HEK293 (cell line): ENCODE measurements at regions not wholly inside any gene's neighbourhood (a gene's known extent, or its start where the extent isn't known, plus 50 kb on each side); places are given as distances from the start of the nearest gene placed in this dataset.

Experiments used
- CTCF ChIP-seq: fragments of 450-650 bp; formaldehyde crosslinking; IDR thresholded peaks from 2 replicates; pipeline ENCODE4 v1.5.1; 2016; ENCODE audit warnings: missing biosample characterization, missing genetic modification characterization
- ZFP3 ChIP-seq: fragments of 450-650 bp; formaldehyde crosslinking; IDR thresholded peaks from 2 replicates; pipeline ENCODE4 v1.5.1; 2016; ENCODE audit warnings: low read depth, missing biosample characterization, missing genetic modification characterization
- ZFP41 ChIP-seq: fragments of 450-650 bp; formaldehyde crosslinking; IDR thresholded peaks from 2 replicates; pipeline ENCODE4 v1.5.1; 2016; ENCODE audit warnings: missing biosample characterization, missing genetic modification characterization, borderline replicate concordance
- ZNF174 ChIP-seq: fragments of 450-650 bp; formaldehyde crosslinking; IDR thresholded peaks from 2 replicates; pipeline ENCODE4 v1.5.0; 2017; ENCODE audit warnings: missing biosample characterization, mild to moderate bottlenecking, missing genetic modification characterization
- ZNF394 ChIP-seq: fragments of 450-650 bp; formaldehyde crosslinking; IDR thresholded peaks from 2 replicates; pipeline ENCODE4 v1.5.1; 2016; ENCODE audit warnings: missing biosample characterization, missing genetic modification characterization, mild to moderate bottlenecking, moderate library complexity, borderline replicate concordance
- ZNF560 ChIP-seq: fragments of 450-650 bp; formaldehyde crosslinking; IDR thresholded peaks from 2 replicates; pipeline ENCODE4 v1.5.1; 2017; ENCODE audit warnings: missing biosample characterization, missing genetic modification characterization, borderline replicate concordance
- ZNF658 ChIP-seq: fragments of 450-650 bp; formaldehyde crosslinking; IDR thresholded peaks from 2 replicates; pipeline ENCODE4; 2016; ENCODE audit warnings: missing biosample characterization, missing genetic modification characterization
- TF ChIP-seq, protein P1 (sequence below): fragments of 450-650 bp; formaldehyde crosslinking; IDR thresholded peaks from 2 replicates; pipeline ENCODE4 v1.5.1; 2016; ENCODE audit warnings: missing biosample characterization, missing genetic modification characterization

DNA sequence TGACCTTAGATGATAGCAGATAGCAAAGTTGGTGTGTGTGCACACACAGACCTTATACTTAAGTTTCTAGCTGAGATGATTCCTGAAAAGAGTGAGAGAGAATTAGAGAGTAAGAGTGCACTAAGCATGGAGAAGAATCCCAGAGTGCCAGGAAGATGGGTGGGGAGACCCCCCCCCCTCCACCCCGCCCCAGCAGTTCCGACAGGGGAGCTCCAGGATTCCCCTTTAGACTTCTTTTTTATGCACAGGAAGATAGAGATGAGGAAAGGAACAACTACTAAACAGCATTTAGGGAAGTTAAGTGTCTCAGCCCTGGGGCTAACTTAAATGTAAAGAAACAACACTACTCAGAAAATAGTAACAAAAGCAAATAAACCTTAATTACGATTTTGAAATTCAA lies 878.0 kb upstream of the GOT2 start:
- no peak for TF ChIP-seq ZNF658 (tag by site-specific recombination)
- TF ChIP-seq, protein P1, sequence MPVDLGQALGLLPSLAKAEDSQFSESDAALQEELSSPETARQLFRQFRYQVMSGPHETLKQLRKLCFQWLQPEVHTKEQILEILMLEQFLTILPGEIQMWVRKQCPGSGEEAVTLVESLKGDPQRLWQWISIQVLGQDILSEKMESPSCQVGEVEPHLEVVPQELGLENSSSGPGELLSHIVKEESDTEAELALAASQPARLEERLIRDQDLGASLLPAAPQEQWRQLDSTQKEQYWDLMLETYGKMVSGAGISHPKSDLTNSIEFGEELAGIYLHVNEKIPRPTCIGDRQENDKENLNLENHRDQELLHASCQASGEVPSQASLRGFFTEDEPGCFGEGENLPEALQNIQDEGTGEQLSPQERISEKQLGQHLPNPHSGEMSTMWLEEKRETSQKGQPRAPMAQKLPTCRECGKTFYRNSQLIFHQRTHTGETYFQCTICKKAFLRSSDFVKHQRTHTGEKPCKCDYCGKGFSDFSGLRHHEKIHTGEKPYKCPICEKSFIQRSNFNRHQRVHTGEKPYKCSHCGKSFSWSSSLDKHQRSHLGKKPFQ (tag by site-specific recombination) = no peak
- TF ChIP-seq CTCF (tag by site-specific recombination) = no peak
- no peak for TF ChIP-seq ZNF560 (tag by site-specific recombination)
- no peak for TF ChIP-seq ZNF394 (tag by site-specific recombination)
- TF ChIP-seq ZNF174 = no peak
- TF ChIP-seq ZFP41 (tag by site-specific recombination) = no peak
- TF ChIP-seq ZFP3 = no peak
